ENCODE measurements at regions not wholly inside any gene's neighbourhood (a gene's known extent, or its start where the extent isn't known, plus 50 kb on each side); places are given as distances from the start of the nearest gene placed in this dataset.

DNA sequence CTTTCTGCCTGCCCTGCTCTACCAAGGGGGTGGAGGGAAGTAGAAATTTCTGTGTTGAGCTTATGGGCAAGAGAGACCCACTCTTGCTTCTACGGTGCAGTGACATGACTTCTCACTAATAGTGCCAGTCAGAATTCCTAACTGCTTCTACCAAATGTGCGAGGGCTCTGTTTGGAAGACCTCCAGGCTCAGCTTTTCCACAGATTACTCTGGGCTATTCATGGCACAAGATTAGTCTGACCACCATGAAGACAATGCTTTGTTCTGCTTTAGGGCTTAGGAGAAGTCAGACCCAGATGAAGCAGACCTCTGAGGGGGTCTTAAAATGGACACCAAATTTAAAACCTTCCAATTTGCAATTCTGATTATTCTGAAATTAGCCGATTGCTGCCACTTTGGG lies 195.9 kb upstream of the TBC1D5 start:
- no peak for DNase-seq

DNA sequence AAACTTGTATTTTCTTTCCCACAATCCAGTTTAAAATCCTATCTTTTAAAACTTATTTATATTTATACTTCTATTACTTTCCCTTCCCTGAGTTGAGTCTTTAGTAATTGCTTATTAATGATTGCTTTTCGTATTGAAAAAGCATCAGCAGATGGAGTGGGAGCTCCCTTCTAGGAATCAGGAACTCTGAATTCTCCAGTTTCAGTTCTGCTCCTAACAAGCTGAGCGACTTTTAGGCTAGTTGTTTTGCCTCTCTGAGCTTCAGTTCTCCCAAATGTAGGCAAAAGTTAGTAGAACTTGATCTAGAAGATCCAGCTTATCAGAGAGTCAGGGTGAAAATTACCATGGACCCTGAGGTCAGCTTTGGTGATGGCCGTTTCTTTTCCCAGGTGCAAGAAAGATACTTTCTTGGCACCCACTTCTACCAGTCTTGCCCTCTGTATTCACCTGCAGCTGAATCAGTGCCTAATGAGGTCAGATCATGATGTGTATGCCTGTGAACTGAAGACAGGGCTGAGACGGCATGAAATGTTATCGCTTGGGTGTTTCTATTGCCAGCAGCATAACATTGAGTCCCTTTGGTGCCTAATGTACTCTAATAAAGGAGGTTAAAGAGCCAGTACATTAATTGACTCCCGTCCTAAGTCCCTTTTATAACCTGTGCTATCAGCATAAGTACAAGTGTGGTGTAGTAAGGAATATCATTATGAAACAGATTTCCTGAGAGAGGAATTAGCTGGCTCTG lies 194.5 kb upstream of the TBC1D5 start:
- DNase-seq: no peak

DNA sequence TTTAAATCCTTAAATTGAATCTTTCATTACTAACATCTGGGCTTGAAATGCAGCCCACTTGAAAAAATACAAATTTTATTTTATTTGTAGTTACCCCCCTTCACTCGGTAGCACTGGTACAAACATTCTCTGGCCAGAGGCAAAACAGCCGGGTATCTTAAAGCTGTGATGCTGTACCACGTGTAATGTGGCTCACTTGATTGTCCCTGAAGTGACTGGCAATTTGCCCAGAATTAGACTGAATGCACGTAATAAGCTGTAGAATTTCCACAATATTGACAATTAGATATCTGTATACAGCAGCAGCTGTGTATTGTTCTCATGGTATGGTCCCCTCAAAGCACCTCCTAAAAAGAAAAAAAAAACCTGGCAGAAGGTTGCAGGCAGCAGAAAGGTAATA lies 192.8 kb upstream of the TBC1D5 start:
- no peak for DNase-seq

DNA sequence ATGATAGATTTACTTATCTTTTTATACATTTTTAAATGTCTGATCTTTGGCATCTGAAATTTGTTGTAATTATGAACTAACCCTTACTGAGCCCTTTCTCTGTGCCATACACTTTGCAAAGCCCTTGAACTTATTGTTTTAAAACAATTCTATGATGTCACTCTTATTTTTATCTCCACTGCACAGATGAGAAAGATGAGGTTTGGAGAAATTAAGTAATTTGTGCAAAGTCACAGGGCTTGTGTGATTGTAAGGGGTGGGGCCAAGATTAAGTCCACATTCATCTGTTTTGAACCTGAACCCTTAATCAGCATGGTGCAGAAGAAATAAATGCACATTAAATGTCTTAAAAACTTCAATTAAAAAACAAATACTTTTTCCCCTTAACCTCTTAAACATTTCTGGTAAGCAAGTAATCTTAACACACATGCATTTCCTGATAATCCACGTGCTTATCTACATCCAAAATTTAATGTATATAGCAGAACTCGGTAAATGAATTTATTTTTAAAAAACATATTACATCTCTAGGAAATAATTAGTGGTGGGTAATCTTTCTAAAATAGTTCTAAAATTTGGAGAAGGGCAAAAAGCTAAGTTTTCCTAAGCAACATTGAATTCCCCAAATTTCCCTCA lies 189.8 kb upstream of the TBC1D5 start:
- no peak for DNase-seq

DNA sequence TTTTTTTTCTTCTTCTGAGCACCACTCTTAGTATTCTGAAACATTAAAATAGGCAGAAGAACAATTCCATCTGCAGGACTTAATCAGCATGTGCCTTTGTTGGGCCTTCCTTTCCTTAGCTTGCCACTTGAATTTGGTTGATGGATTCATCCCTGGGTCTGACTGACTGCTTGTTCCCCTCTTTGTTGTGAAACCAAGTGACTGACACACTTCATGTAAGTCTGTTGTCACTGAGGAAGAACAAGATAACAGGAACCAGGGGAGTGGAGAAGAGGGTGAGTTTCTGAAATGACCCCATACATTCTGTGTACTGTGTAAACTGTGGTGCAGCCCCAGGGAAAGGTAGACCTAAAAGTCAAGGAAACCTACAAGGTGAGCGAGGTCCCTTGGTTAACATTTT lies 188.7 kb upstream of the TBC1D5 start:
- DNase-seq: no peak

DNA sequence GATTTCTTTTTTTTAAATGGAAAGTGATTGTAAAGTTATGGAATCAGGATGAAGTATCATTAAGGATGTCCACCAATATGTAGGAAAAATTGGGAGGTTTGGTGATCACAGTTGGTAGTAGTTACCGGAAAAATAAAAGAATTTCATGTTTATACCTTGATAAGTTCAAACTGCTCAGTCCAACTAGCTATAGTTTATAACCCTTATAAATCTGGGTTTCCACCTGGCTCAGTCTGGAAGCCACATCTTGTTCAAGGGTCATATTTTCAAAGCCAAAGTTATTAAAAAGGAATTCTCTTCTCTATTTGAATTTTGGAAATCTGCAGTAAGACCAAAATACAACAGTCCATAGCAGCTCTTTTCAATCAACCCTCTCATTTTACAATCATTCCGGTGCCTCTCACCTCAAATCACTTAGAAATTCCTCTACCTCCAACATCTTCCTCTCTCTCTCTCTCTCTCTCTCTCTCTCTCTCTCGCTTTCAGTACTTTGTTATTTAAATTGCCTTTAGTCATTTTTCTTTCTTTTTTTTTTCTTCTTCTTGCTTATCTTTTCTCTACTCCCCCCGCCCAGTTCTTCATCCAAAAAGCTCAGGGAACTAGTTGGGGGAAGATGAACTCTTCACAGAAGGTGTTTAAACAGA lies 186.2 kb upstream of the TBC1D5 start:
- DNase-seq: no peak

DNA sequence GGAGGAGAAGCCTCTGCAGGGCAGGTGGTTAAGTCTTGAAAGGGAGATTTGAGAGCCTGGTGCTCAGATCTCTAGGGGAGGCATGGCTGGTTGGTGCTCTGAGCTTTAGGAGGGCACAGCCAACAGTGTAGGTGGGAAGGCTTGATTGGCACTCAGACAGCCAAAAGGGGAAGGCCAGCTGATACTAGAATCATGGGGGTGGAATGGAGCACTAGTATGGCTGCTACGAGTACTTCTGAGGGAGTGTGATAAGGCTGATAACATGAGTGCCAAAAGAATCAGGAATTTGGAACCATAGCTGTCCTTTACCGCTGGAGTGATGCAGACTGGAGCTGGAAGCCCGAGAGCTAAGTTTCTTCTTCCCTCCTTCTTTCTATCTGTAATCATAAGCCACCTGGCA lies 184.6 kb upstream of the TBC1D5 start:
- no peak for DNase-seq

DNA sequence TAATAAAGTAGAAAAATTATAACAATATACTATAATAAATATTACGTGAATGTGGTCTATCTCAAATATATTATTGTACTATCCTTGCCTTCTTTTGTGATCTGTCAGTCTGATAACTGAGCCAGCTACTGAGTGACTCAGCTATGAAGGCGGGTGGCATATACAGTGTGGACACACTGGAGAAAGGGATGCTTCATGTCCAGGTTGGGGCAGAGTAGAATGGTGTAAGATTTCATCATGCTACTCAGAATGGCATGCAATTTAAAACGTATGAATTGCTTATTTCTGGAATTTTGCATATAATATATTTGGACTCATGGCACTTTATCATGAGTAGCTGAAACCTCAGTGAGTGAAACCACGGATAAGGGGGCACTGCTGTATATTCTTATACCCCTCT lies 172.9 kb upstream of the TBC1D5 start:
- no peak for DNase-seq

DNA sequence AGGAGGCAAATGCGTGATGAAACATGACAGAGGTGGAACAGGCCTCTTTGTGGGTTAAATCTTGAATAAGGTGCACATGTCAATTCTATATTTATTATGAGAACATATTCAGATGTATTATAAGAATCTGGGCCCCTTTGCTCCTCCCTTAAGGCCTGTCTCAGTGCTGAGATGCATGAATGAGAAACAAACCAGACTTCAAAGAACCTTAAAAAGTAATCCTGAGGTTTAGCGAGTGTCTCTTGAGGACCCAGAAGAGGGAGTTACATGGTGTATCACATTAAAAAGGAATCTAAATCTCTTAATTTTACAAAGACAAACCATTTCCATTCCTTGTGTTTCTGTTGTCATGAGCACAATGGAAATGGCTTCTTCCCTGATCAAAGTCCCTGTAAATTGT lies 170.9 kb upstream of the TBC1D5 start:
- no peak for DNase-seq

DNA sequence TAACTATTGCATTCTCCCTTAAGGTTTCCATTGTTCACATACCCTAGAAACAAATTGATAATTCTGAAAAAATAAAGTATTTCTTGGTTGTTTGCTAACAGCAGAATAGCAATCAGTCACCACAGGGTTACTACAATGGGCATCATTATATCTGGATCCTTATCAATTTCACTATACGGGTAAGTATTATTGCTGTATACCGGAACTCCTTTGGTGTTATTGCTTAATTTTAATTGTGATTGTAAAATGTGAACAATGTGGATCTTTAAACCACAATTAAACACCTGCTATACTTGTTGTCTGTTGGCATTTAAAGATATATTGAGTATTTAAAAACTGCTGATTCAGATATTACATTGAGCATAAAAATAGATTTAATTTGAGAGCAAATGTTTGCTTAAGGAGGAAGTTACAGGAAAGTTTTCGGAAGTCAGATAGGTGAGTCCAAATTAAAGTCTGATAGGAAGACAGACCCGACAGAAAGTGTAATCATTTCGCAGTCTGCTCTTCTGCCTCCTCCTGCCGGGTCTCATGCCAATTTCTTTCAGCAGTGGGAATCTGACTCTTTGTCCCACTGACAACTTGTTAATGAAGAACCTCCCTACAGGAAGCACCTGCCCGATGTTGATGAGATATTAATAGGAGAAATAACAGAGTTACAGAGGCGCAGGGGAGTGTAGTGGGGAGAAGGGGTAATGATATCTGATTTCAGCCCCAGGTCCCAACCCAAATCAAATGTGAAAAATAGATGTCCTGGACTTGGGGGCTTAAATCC lies 169.7 kb upstream of the TBC1D5 start:
- DNase-seq: no peak

DNA sequence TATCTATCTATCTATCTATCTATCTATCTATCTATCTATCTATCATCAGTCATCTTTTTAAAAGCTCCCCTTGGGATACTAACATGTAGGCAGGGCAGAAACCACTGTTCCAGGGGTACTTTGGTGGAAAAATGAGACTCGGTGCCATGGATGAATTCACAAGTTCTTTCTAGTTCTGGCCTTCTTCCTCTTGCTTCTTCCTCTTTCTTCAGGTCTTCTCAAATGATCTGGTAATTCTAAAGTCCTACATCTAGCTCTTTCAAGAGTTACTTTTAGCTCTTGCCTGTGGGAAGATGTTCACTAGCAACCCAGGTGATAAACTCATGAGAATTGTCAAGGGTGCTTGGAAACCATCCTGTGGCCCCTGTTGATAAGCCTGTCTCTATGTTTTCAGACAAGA lies 168.5 kb upstream of the TBC1D5 start:
- no peak for DNase-seq

DNA sequence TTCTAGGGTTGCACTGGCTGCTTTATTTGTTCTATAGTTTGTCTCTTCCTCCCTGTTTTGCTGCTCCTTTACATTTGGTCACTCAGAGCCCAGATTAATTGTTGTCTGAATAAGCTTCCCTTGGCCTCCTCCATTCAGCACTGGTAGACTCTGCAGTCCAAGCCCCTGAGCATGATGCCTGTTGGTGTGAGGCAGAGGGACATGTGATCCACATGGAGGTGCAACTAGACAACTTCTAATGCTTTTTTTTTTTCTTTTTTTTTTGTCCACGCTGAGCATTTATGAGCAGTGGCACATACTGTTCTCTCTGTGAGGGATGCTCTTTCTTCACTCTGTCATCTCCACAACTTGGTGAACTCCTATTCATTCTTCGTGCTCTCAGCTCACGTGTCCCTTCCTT lies 167.3 kb upstream of the TBC1D5 start:
- DNase-seq: no peak

DNA sequence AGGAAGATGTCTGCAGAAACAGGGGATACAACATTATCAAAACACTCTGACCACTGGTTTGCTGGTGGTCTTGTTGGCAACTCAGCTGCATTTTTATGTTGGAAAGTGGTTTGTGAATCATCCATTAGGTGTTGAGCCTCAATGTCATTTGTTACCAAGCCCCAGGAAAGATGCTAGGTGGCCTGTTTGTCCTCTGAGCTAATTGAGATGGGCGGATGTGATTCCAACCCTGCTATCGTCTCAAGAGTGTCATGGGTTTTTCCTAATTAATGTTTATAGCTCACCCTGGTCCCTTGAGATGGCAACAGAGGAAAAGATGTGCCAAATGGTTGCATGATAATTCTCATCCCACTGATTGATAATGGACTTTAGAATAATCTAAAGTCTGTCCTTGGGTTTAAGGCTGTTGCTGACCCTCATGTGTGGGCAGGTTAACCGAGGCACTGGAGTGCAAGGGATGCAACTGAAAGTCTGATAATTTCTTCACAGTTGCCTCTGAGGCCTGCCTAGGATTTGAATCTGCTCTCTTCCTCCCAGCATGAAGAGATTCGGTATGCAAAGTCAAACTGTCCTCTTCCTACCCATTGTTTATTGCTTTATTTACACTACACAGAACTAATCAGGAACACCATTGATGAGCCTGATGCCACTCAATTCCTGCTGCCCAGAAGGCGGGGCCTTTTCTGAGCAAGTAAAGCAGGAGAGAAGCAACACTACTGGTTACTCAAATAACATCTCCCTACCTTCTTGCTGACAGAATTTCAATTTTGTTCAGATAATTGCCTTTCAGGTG lies 166.2 kb upstream of the TBC1D5 start:
- no peak for DNase-seq

DNA sequence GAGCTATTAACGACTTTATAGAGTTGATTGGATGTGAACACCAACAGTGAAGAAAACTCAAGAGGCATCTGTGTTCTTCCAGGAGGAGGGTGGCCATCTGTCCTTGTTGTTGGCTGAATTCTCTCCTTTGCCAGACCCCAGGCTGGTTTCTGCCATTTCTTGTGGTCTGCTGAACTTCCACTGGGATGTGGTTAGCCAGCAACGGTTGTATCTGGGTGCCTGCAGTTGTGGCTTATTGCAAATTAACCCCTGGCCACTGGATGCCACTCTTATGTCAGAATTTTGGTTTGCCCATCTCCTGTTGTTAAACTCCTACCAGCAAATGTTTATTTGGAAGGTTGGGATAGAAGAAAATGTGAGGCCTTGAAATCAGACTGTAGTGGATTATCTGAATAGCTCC lies 163.6 kb upstream of the TBC1D5 start:
- DNase-seq: no peak

DNA sequence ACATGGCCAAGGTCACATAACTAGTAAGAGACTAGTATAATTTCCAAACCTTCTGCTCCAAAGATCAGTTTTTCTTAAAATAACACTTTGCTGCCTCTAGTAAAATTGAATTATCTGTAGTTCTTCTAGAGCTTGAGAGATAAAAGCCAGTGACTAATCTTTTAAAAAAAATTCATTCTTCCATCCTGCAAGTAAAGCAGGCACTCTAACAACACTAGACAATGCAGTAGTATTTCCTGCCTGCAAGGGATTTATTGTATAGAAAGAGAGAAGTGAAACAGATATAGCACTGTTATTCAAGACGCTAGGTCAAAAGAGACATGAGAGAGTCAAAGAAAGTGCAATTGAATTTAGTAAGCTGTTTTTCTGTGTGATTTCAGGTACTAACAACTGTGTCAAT lies 159.5 kb upstream of the TBC1D5 start:
- DNase-seq: no peak

DNA sequence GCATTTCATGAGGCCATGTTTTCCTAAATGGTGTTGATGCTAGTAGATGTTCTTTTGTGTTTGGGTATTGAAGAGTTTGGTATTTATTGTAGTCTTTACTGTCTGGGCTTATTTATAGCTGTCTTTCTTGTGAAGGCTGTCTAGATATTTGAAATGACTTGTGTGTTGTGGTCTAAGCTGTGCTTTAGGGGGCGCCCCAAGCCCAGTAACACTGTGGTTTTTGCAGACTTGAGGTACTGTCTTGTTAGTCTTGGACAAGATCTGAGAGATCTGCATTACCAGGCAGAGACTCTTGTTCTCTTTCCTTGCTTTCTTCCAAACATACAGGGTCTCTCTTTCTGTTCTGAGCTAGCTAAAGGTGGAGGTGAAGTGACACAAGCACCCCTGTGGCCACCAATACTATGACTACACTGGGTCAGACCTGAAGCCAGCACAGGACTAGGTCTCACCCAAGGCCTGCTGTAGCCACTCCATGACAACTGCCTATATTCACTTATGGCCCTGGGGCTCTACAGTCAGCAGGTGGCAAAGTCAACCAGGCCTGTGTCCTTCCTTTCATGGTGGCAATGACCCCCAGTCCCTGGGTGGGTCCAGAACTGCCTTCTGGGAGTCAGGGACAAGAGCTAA lies 152.1 kb upstream of the TBC1D5 start:
- peak; percentile 41 for DNase-seq

DNA sequence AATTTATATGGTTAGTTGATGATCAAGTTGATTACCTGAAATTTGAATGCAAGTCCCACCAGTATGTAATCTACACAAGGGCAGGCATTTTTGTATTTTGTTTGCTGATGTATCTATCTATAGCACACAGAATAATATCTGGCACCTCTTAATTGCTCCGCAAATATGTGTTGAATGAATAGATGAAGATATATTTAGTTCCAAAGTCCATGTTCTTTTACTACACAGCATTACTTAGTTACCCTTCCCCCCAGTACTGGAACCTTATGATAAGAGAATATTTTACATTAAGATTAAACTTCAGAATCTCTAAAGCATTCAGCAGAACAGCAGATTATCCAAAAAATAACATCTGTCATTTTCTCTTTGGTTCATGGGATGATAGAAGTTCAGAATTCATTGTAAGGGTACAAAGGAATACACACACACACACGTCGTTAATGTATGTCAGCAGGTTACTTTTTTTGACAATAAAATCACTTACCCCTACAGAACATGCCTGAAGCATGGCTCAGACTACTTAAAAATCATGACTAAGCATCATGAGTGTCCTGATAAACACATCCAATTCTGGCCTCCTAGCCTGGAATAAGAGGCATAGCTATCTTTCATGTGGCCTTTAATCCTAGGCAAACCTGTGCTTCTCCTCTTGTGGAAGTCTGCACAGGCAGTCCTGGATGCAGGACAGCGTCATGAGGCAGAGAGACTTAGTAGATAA lies 148.9 kb upstream of the TBC1D5 start:
- no peak for DNase-seq

DNA sequence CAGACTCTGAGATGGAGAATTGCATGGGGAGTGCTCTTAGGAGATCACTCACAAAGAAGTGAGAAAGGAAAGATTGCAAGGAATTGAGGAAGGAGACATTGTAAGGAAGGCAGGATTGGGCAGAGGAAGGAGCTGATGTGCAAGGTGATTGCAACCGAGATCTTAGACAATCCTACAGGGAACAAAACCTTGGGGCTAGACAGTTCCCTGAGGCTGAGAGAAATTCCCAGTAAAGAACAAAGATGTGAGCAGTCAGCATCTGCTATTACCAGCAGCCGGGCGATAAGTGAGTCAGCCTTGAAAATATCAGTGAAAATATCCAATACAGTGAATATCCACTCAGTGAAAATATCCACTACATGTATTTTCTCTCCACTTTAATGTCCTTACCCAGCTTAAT lies 143.6 kb upstream of the TBC1D5 start:
- no peak for DNase-seq

DNA sequence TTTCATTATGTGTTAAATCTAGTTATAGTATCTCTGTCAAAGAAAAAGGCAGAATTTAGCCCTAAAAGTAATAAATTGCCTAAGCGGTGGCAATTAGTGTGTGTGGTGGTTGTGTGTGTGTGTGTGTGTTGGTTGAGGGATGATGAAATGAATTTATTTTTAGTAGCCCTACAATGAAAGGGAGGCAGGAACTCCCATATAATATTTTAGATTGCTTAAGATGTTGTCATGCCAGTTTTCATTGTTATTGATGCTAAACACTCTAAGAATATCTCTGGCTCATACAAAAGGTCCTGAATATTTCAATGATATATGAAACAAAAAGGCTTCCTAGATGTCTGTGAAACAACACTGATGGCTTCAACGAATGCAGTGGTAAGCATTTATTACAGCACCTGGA lies 140.6 kb upstream of the TBC1D5 start:
- DNase-seq: no peak

DNA sequence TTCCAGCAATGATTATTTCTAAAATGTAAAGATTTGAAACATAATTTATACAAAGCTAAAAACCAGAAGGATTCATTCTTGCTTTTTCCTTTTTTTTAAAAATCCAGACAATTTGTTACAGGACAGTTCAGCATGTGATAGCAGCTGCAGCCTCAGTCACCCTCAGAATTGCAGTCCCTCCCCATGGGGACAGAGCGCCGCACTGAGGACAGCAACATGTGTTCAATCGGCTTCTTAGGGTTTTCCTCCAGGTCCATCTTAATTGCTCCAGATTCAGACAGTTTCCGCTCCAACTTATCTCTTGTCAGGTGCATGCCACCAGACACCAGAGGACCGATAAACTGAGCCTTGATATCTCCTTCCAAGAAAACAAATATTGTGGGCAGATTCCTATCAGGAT lies 134.9 kb upstream of the TBC1D5 start:
- DNase-seq: no peak

DNA sequence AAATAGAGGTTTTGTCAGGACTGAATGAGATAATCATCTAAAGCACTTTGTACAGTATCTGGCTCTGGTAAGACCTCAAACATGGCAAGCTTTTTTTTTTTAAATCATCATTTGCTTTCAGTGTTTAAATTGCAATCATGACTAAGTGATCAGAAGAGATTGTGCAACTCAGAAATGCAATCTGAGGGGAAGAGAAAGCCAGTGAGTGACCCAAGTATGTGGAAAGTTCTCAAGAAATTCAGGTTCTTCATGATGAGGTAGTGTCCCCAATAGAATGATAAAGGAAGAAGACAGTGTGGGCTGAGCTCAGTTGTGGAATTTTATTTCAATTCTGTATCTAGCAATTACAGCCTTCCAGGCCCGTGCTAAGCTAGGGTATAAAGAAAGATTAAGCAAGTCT lies 132.2 kb upstream of the TBC1D5 start:
- no peak for DNase-seq

DNA sequence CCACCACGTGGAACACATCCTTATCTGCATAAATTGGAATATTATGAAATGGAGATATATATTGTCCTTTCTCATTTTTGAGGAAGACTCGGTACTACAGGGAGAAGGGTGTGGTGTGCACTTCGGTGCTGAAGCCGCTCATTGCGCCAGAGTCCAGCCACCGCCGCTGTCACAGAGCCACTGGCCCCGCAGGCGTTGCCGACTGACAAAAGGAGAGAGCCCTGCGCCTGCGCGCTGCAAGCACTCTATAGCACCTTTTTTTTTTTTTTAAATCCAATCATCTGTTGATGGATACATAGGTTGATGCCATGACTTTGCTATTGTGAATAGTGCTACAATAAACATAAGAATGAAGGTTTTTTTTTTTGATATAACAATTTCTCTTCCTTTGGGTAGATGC lies 130.0 kb upstream of the TBC1D5 start:
- DNase-seq: no peak
